ENCODE measurements at regions not wholly inside any gene's neighbourhood (a gene's known extent, or its start where the extent isn't known, plus 50 kb on each side); places are given as distances from the start of the nearest gene placed in this dataset.

DNA sequence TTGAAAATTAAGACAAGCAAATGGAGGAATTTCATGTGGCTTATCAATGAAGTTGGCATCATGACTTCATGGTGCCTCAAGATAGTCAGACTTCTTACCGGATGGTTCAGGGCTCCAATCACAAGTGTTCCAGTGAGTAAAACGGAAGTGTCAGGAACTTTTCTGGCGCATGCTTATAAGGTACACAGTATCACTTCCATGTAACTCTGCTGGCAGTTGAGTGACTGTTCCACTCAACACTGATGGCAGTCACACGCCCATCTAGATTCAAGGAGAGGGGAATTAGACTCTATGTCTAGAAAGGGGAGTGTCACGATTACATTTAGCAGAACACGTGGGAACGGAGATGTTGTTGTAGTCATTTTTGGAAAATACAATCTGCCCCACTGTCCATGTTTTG, 114.3 kb downstream of the KCTD15 start:
- FAIRE-seq (no peak), DNase-seq (ENCODE audit: low read depth) (no peak)
- Mint-ChIP-seq H3K9me3 (ENCODE audit: unreplicated experiment) (peaks cover 25% of the 10 kb centered on the region), H3K4me3 (ENCODE audit: unreplicated experiment) (no peak overlapping the region), H3K27me3 (ENCODE audit: low read depth, unreplicated experiment) (peaks cover 15% of the 10 kb centered on the region), H3K36me3 (ENCODE audit: low read depth, unreplicated experiment) (peaks cover 5% of the 10 kb centered on the region), H3K27ac (ENCODE audit: unreplicated experiment) (no peak overlapping the region), H3K4me1 (ENCODE audit: low read depth, unreplicated experiment) (no peaks in the 10 kb centered on the region)
- Histone ChIP-seq H3K4me3 (ENCODE audit: insufficient read depth, low read depth, low read length) (no peak overlapping the region), H3K27me3 (ENCODE audit: insufficient read depth, low read length) (no peaks in the 10 kb centered on the region), H3K4me1 (ENCODE audit: insufficient read depth, low read length) (peaks cover 2% of the 10 kb centered on the region), H3K27ac (ENCODE audit: low read depth, low read length) (no peak overlapping the region), H4K20me1 (ENCODE audit: insufficient read depth, low read length) (no peaks in the 10 kb centered on the region), H2AFZ (ENCODE audit: low read depth, low read length) (no peak overlapping the region), H3K4me2 (ENCODE audit: low read length) (no peak overlapping the region), H3K36me3 (ENCODE audit: insufficient read depth, low read length) (no peaks in the 10 kb centered on the region), H3K9ac (ENCODE audit: low read length) (no peak overlapping the region), H3K9me3 (ENCODE audit: insufficient read depth, low read depth, low read length) (no peaks in the 10 kb centered on the region), H3K79me2 (ENCODE audit: insufficient read depth, low read length) (no peaks in the 10 kb centered on the region)
- TF ChIP-seq EZH2 (IDR thresholded peaks at IDR 0.05; ENCODE audit: insufficient read depth, low read length) = no peak
- TF ChIP-seq, protein P1, sequence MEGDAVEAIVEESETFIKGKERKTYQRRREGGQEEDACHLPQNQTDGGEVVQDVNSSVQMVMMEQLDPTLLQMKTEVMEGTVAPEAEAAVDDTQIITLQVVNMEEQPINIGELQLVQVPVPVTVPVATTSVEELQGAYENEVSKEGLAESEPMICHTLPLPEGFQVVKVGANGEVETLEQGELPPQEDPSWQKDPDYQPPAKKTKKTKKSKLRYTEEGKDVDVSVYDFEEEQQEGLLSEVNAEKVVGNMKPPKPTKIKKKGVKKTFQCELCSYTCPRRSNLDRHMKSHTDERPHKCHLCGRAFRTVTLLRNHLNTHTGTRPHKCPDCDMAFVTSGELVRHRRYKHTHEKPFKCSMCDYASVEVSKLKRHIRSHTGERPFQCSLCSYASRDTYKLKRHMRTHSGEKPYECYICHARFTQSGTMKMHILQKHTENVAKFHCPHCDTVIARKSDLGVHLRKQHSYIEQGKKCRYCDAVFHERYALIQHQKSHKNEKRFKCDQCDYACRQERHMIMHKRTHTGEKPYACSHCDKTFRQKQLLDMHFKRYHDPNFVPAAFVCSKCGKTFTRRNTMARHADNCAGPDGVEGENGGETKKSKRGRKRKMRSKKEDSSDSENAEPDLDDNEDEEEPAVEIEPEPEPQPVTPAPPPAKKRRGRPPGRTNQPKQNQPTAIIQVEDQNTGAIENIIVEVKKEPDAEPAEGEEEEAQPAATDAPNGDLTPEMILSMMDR (IDR thresholded peaks at IDR 0.05; ENCODE audit: insufficient read depth, low read depth, low read length) = no peak

DNA sequence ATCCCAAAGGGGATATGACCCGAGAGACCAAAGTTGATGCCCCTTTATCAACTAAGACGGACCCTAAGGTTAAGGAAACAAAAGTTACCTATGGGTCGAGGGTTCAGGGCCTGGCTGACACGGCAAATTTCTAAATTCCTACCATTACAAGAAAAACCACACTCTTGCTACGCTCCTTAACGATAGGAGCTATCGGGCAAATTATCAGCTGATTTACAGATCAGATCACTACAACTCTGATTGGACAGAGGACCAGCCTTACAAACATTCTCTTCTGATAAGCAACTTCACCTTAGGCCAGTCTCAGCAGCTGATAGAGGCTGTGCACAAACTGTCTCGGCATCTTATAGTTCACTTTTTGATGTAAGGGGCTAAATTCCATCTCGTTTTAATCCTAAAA, 117.9 kb downstream of the KCTD15 start:
- Mint-ChIP-seq H3K9me3 (ENCODE audit: unreplicated experiment) (peaks cover 12% of the 10 kb centered on the region), H3K27me3 (ENCODE audit: low read depth, unreplicated experiment) (peaks cover 5% of the 10 kb centered on the region), H3K4me3 (ENCODE audit: unreplicated experiment) (no peak overlapping the region), H3K27ac (ENCODE audit: unreplicated experiment) (no peak overlapping the region), H3K4me1 (ENCODE audit: low read depth, unreplicated experiment) (no peaks in the 10 kb centered on the region), H3K36me3 (ENCODE audit: low read depth, unreplicated experiment) (no peaks in the 10 kb centered on the region)
- DNase-seq (ENCODE audit: low read depth) = no peak
- no peak for FAIRE-seq
- Histone ChIP-seq H3K4me1 (ENCODE audit: insufficient read depth, low read length) (no peaks in the 10 kb centered on the region), H3K4me2 (ENCODE audit: low read length) (no peak overlapping the region), H3K36me3 (ENCODE audit: insufficient read depth, low read length) (no peaks in the 10 kb centered on the region), H3K4me3 (ENCODE audit: insufficient read depth, low read depth, low read length) (no peak overlapping the region), H3K9me3 (ENCODE audit: insufficient read depth, low read depth, low read length) (no peaks in the 10 kb centered on the region), H4K20me1 (ENCODE audit: insufficient read depth, low read length) (no peaks in the 10 kb centered on the region), H3K27me3 (ENCODE audit: insufficient read depth, low read length) (no peaks in the 10 kb centered on the region), H3K79me2 (ENCODE audit: insufficient read depth, low read length) (no peaks in the 10 kb centered on the region), H2AFZ (ENCODE audit: low read depth, low read length) (no peak overlapping the region), H3K9ac (ENCODE audit: low read length) (no peak overlapping the region), H3K27ac (ENCODE audit: low read depth, low read length) (no peak overlapping the region)
- no peak for TF ChIP-seq EZH2 (IDR thresholded peaks at IDR 0.05; ENCODE audit: insufficient read depth, low read length)
- TF ChIP-seq, protein P1 (IDR thresholded peaks at IDR 0.05; ENCODE audit: insufficient read depth, low read depth, low read length) = no peak

DNA sequence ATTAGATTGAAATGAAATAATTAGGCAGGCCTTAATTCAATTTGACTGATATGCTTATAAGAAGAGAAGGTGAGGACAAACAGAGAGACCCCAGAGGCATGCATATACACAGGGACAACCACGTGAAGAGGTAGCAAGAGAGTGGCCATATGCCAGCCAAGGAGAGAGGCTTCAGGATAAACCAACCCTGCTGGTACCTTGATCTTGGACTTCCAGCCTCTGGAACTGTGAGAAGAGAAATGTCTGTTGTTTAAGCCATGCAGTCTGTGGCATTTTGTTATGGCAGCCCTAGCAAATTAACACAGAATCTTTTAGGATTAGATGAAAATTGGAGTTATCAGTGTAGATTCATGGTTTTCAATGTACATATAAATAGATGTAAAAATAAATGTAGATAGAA, 120.1 kb downstream of the KCTD15 start:
- no peak overlapping the region for H3K9ac ChIP-seq (ENCODE audit: low read length)
- Mint-ChIP-seq H3K4me1 (ENCODE audit: low read depth, unreplicated experiment) (no peaks in the 10 kb centered on the region), H3K9me3 (ENCODE audit: unreplicated experiment) (peaks cover 12% of the 10 kb centered on the region), H3K4me3 (ENCODE audit: unreplicated experiment) (no peak overlapping the region), H3K27ac (ENCODE audit: unreplicated experiment) (no peak overlapping the region), H3K27me3 (ENCODE audit: low read depth, unreplicated experiment) (peaks cover 9% of the 10 kb centered on the region), H3K36me3 (ENCODE audit: low read depth, unreplicated experiment) (no peaks in the 10 kb centered on the region)
- no peaks in the 10 kb centered on the region for H3K9me3 ChIP-seq (ENCODE audit: insufficient read depth, low read depth, low read length)
- H2AFZ ChIP-seq (ENCODE audit: low read depth, low read length) = no peak overlapping the region
- H3K4me1 ChIP-seq (ENCODE audit: insufficient read depth, low read length) = no peaks in the 10 kb centered on the region
- no peaks in the 10 kb centered on the region for H4K20me1 ChIP-seq (ENCODE audit: insufficient read depth, low read length)
- H3K27me3 ChIP-seq (ENCODE audit: insufficient read depth, low read length) = no peaks in the 10 kb centered on the region
- DNase-seq (ENCODE audit: low read depth) (no peak), FAIRE-seq (no peak)
- no peaks in the 10 kb centered on the region for H3K36me3 ChIP-seq (ENCODE audit: insufficient read depth, low read length)
- H3K4me3 ChIP-seq (ENCODE audit: insufficient read depth, low read depth, low read length) = no peak overlapping the region
- no peaks in the 10 kb centered on the region for H3K79me2 ChIP-seq (ENCODE audit: insufficient read depth, low read length)
- no peak overlapping the region for H3K27ac ChIP-seq (ENCODE audit: low read depth, low read length)
- no peak for TF ChIP-seq EZH2 (IDR thresholded peaks at IDR 0.05; ENCODE audit: insufficient read depth, low read length)
- TF ChIP-seq, protein P1 (IDR thresholded peaks at IDR 0.05; ENCODE audit: insufficient read depth, low read depth, low read length) = no peak
- no peak overlapping the region for H3K4me2 ChIP-seq (ENCODE audit: low read length)

Measured in astrocyte (in vitro differentiated cells and primary cell).